SK-N-SH treated with all-trans-retinoic acid at 6 μM for 48 hours (cell line): ENCODE measurements at regions not wholly inside any gene's neighbourhood (a gene's known extent, or its start where the extent isn't known, plus 50 kb on each side); places are given as distances from the start of the nearest gene placed in this dataset.
"Not testable (repeated sequence)": the region's sequence is repeated elsewhere in the genome, so short reads cannot be mapped to it uniquely, and the experiment has no call there.

Source experiments
- ATAC-seq: fragments of 200-7000 bp; cut with Tn5 transposase; 3 replicates; pipeline ENCODE4 v1.9.1; 2020; ENCODE audit warnings: mild to moderate bottlenecking, moderate library complexity
- ARNTL ChIP-seq: fragments of 450-650 bp; formaldehyde crosslinking; IDR thresholded peaks from 2 replicates; pipeline ENCODE4 v1.5.0; 2020; ENCODE audit warnings: low read depth, mild to moderate bottlenecking, moderate library complexity, borderline replicate concordance
- CREB5 ChIP-seq: fragments of 250-450 bp; sonication (Bioruptor Pico); IDR thresholded peaks from 2 replicates; pipeline ENCODE4 v1.5.1; 2020; ENCODE audit warnings: low read depth, mild to moderate bottlenecking, moderate library complexity
- CSDC2 ChIP-seq: fragments of 250-450 bp; sonication (Bioruptor Pico); IDR thresholded peaks from 2 replicates; pipeline ENCODE4 v1.5.0; 2020; ENCODE audit warnings: mild to moderate bottlenecking, moderate library complexity
- CSRNP3 ChIP-seq: fragments of 250-450 bp; sonication (Bioruptor Pico); IDR thresholded peaks from 2 replicates; pipeline ENCODE4 v1.5.1; 2021; ENCODE audit warnings: mild to moderate bottlenecking, moderate library complexity
- ESRRG ChIP-seq: fragments of 250-450 bp; sonication (Bioruptor Pico); IDR thresholded peaks from 2 replicates; pipeline ENCODE4 v1.6.1; 2021; ENCODE audit warnings: mild to moderate bottlenecking
- GLIS3 ChIP-seq: fragments of 250-450 bp; sonication (Bioruptor Pico); IDR thresholded peaks from 2 replicates; pipeline ENCODE4 v1.5.0; 2020; ENCODE audit warnings: mild to moderate bottlenecking, moderate library complexity
- ISL1 ChIP-seq: fragments of 250-450 bp; sonication (Bioruptor Pico); IDR thresholded peaks from 2 replicates; pipeline ENCODE4 v2.1.2; 2022; ENCODE audit warnings: mild to moderate bottlenecking, moderate library complexity
- OSR1 ChIP-seq: fragments of 250-450 bp; sonication (Bioruptor Pico); IDR thresholded peaks from 2 replicates; pipeline ENCODE4 v1.8.0; 2022; ENCODE audit warnings: moderate library complexity, mild to moderate bottlenecking, inconsistent platforms
- PATZ1 ChIP-seq: fragments of 250-450 bp; sonication (Bioruptor Pico); IDR thresholded peaks from 2 replicates; pipeline ENCODE4 v1.8.0; 2020; ENCODE audit warnings: mild to moderate bottlenecking, moderate library complexity, borderline replicate concordance
- POU6F1 ChIP-seq: fragments of 250-450 bp; sonication (Bioruptor Pico); IDR thresholded peaks from 2 replicates; pipeline ENCODE4 v1.8.0; 2021; ENCODE audit warnings: low read depth, mild to moderate bottlenecking, moderate library complexity, borderline replicate concordance
- PPARA ChIP-seq: fragments of 250-450 bp; sonication (Bioruptor Pico); IDR thresholded peaks from 2 replicates; pipeline ENCODE4 v1.5.0; 2020; ENCODE audit warnings: mild to moderate bottlenecking, borderline replicate concordance
- RARB ChIP-seq: fragments of 250-450 bp; sonication (Bioruptor Pico); IDR thresholded peaks from 2 replicates; pipeline ENCODE4 v1.8.0; 2021; ENCODE audit warnings: mild to moderate bottlenecking, moderate library complexity
- SNAI2 ChIP-seq: fragments of 250-450 bp; sonication (Bioruptor Pico); IDR thresholded peaks from 2 replicates; pipeline ENCODE4 v1.5.0; 2020; ENCODE audit warnings: mild to moderate bottlenecking, moderate library complexity
- TCF4 ChIP-seq: fragments of 250-450 bp; sonication (Bioruptor Pico); IDR thresholded peaks from 2 replicates; pipeline ENCODE4 v1.8.0; 2021; ENCODE audit warnings: mild to moderate bottlenecking, moderate library complexity, borderline replicate concordance
- TOX ChIP-seq: fragments of 250-450 bp; sonication (Bioruptor Pico); IDR thresholded peaks from 2 replicates; pipeline ENCODE4 v1.8.0; 2021; ENCODE audit warnings: mild to moderate bottlenecking, moderate library complexity, borderline replicate concordance
- ZC3H10 ChIP-seq: fragments of 250-450 bp; sonication (Bioruptor Pico); IDR thresholded peaks from 2 replicates; pipeline ENCODE4 v1.5.1; 2021; ENCODE audit warnings: mild to moderate bottlenecking, moderate library complexity
- ZFP30 ChIP-seq: fragments of 450-650 bp; formaldehyde crosslinking; IDR thresholded peaks from 2 replicates; pipeline ENCODE4 v1.5.0; 2022; ENCODE audit warnings: mild to moderate bottlenecking, moderate library complexity
- ZNF565 ChIP-seq: fragments of 450-650 bp; formaldehyde crosslinking; conservative IDR thresholded peaks from 2 replicates; pipeline ENCODE4 v1.5.0; 2020; ENCODE audit warnings: low read depth, mild to moderate bottlenecking, moderate library complexity
- ZNF70 ChIP-seq: fragments of 450-650 bp; formaldehyde crosslinking; IDR thresholded peaks from 2 replicates; pipeline ENCODE4 v1.5.0; 2020; ENCODE audit warnings: mild to moderate bottlenecking, moderate library complexity
- ZNF8 ChIP-seq: fragments of 450-650 bp; formaldehyde crosslinking; IDR thresholded peaks from 2 replicates; pipeline ENCODE4 v1.5.0; 2020; ENCODE audit warnings: mild to moderate bottlenecking, moderate library complexity

- ATAC-seq, result no peak
- TF ChIP-seq RARB (CRISPR knock-in tag) (no peak), CSRNP3 (CRISPR knock-in tag) (no peak), GLIS3 (no peak), OSR1 (no peak), PPARA (CRISPR knock-in tag) (no peak), ESRRG (CRISPR knock-in tag) (no peak), POU6F1 (CRISPR knock-in tag) (no peak), CSDC2 (no peak), ZNF8 (CRISPR knock-in tag) (no peak), CREB5 (CRISPR knock-in tag) (no peak), ZNF565 (no peak)
Measured at GRCh38 chr4:92249541-92249940, 54.2 kb upstream of the GRID2 start.

GRCh38 chr4:92251711-92252110, 52.1 kb upstream of the GRID2 start:
- TF ChIP-seq SNAI2 (CRISPR knock-in tag) (no peak), PATZ1 (CRISPR knock-in tag) (no peak), POU6F1 (CRISPR knock-in tag) (no peak)
- ATAC-seq, result no peak

GRCh38 chr4:92252358-92252757, 51.4 kb upstream of the GRID2 start:
- not testable (repeated sequence) for ATAC-seq

GRCh38 chr4:92252846-92253245, 50.9 kb upstream of the GRID2 start:
- TF ChIP-seq ARNTL, result no peak
- TF ChIP-seq TCF4 (CRISPR knock-in tag), result no peak
- no peak for TF ChIP-seq CSDC2
- no peak for TF ChIP-seq POU6F1 (CRISPR knock-in tag)
- no peak for TF ChIP-seq ZNF565
- no peak for TF ChIP-seq SNAI2 (CRISPR knock-in tag)
- TF ChIP-seq TOX, result no peak
- no peak for TF ChIP-seq ZFP30 (CRISPR knock-in tag)
- no peak for TF ChIP-seq PATZ1 (CRISPR knock-in tag)
- TF ChIP-seq PPARA (CRISPR knock-in tag), result no peak
- TF ChIP-seq ESRRG (CRISPR knock-in tag), result no peak
- TF ChIP-seq ZC3H10 (CRISPR knock-in tag), result no peak
- no peak for TF ChIP-seq ZNF70
- TF ChIP-seq ISL1 (CRISPR knock-in tag), result no peak
- TF ChIP-seq GLIS3, result no peak
- TF ChIP-seq RARB (CRISPR knock-in tag), result no peak

More at GRCh38 chr4:92252846-92253245, 50.9 kb upstream of the GRID2 start:
- ATAC-seq, result no peak
